SU-DHL-6 (cell line): ENCODE measurements at regions not wholly inside any gene's neighbourhood (a gene's known extent, or its start where the extent isn't known, plus 50 kb on each side); places are given as distances from the start of the nearest gene placed in this dataset.
"Not testable (repeated sequence)": the region's sequence is repeated elsewhere in the genome, so short reads cannot be mapped to it uniquely, and the experiment has no call there.

Experiments used
- H2AFZ ChIP-seq: fragments of 200-600 bp; sonication (generic); 2 replicates; pipeline ENCODE4 v1.6.1; 2014; ENCODE audit warnings: low read depth, mild to moderate bottlenecking, moderate library complexity, mixed read lengths, antibody characterized with exemption, low read length; ENCODE audit not compliant: severe bottlenecking
- H3F3A ChIP-seq: fragments of 200-600 bp; shearing (Covaris generic); 2 replicates; pipeline ENCODE4 v1.6.0; 2016; ENCODE audit warnings: antibody characterized with exemption, mild to moderate bottlenecking; ENCODE audit not compliant: insufficient read depth
- H3K27ac ChIP-seq: fragments of 200-600 bp; sonication (generic); 2 replicates; pipeline ENCODE4 v1.5.1; 2016; ENCODE audit warnings: low read depth, mild to moderate bottlenecking, low read length, moderate library complexity, mixed read lengths
- H3K27me3 ChIP-seq: fragments of 200-600 bp; sonication (generic), shearing (Covaris generic); 2 replicates; pipeline ENCODE4 v1.6.0; 2014; ENCODE audit warnings: mild to moderate bottlenecking, low read length
- H3K36me3 ChIP-seq: fragments of 200-600 bp; sonication (generic); 2 replicates; pipeline ENCODE4 v1.6.1; 2014; ENCODE audit warnings: mild to moderate bottlenecking, low read length, mixed read lengths
- H3K4me2 ChIP-seq: fragments of 300-600, 200-600 bp; shearing (Covaris generic), sonication (generic); 2 replicates; pipeline ENCODE4 v1.6.0; 2014; ENCODE audit warnings: low read length, low read depth, mild to moderate bottlenecking; ENCODE audit not compliant: poor library complexity, severe bottlenecking
- H3K4me3 ChIP-seq: fragments of 200-600 bp; sonication (generic); 2 replicates; pipeline ENCODE4 v1.5.1; 2014; ENCODE audit warnings: antibody characterized with exemption, low read length, mild to moderate bottlenecking, mixed read lengths; ENCODE audit not compliant: insufficient read depth, poor library complexity, severe bottlenecking
- H3K79me2 ChIP-seq: fragments of 200-600 bp; sonication (generic); 2 replicates; pipeline ENCODE4 v1.6.1; 2014; ENCODE audit warnings: mild to moderate bottlenecking, low read length, moderate library complexity; ENCODE audit not compliant: insufficient read depth
- H3K9ac ChIP-seq: fragments of 200-600 bp; sonication (generic); 2 replicates; pipeline ENCODE4 v1.7.0; 2014; ENCODE audit warnings: mild to moderate bottlenecking, low read length
- H3K9me2 ChIP-seq: fragments of 200-600 bp; sonication (generic); replicated peaks from 2 replicates; pipeline ENCODE4 v1.6.1; 2014; ENCODE audit warnings: low read length; ENCODE audit not compliant: insufficient read depth
- H3K9me3 ChIP-seq: fragments of 200-600 bp; sonication (generic); 2 replicates; pipeline ENCODE4 v1.6.1; 2014; ENCODE audit warnings: low read length, mixed read lengths; ENCODE audit not compliant: insufficient read depth
- H4K20me1 ChIP-seq: fragments of 200-600 bp; sonication (generic); 2 replicates; pipeline ENCODE4 v1.6.1; 2014; ENCODE audit warnings: low read depth, mild to moderate bottlenecking, antibody characterized with exemption, low read length, moderate library complexity, mixed read lengths
- EZH2phosphoT487 ChIP-seq: fragments of 200-600 bp; sonication (generic), shearing (Covaris generic); conservative IDR thresholded peaks from 2 replicates; pipeline ENCODE4 v1.6.1; 2018; ENCODE audit warnings: mild to moderate bottlenecking, antibody characterized with exemption, low read length, moderate library complexity, mixed read lengths
- TF ChIP-seq, protein P1 (sequence below): fragments of 200-600 bp; sonication (generic); IDR thresholded peaks from one replicate; pipeline ENCODE4 v1.5.1; 2017; ENCODE audit warnings: antibody characterized with exemption, mild to moderate bottlenecking, low read length, moderate library complexity; ENCODE audit not compliant: insufficient read depth, poor library complexity, severe bottlenecking

DNA sequence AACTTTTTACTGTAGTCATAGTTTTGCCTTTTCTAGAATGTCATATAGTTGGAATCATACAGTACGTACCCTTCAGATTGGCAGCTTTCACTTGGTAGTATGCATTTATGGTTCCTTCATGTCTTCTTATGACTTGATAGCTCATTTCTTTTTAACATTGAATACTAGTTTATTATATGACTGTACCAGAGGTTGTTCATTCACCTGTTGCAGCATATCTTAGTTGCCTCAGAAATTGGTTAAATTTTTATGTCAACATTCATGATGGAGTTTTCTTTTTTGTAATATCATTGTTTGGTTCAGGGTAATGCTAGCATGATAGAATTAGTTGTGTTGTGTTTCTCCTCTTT lies 94.8 kb upstream of the CDK13 start:
- H3K9me2 ChIP-seq, result no peaks in the 10 kb centered on the region
- H4K20me1 ChIP-seq, result no peaks in the 10 kb centered on the region
- TF ChIP-seq EZH2phosphoT487, result no peak
- TF ChIP-seq, protein P1, sequence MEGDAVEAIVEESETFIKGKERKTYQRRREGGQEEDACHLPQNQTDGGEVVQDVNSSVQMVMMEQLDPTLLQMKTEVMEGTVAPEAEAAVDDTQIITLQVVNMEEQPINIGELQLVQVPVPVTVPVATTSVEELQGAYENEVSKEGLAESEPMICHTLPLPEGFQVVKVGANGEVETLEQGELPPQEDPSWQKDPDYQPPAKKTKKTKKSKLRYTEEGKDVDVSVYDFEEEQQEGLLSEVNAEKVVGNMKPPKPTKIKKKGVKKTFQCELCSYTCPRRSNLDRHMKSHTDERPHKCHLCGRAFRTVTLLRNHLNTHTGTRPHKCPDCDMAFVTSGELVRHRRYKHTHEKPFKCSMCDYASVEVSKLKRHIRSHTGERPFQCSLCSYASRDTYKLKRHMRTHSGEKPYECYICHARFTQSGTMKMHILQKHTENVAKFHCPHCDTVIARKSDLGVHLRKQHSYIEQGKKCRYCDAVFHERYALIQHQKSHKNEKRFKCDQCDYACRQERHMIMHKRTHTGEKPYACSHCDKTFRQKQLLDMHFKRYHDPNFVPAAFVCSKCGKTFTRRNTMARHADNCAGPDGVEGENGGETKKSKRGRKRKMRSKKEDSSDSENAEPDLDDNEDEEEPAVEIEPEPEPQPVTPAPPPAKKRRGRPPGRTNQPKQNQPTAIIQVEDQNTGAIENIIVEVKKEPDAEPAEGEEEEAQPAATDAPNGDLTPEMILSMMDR, result no peak
- no peaks in the 10 kb centered on the region for H3K36me3 ChIP-seq
- H3K9me3 ChIP-seq, result no peaks in the 10 kb centered on the region
- no peaks in the 10 kb centered on the region for H3K27me3 ChIP-seq
- no peak overlapping the region for H2AFZ ChIP-seq
- H3K4me2 ChIP-seq, result no peak overlapping the region
- no peak overlapping the region for H3K4me3 ChIP-seq
- H3F3A ChIP-seq, result no peaks in the 10 kb centered on the region
- no peak overlapping the region for H3K27ac ChIP-seq
- H3K79me2 ChIP-seq, result no peaks in the 10 kb centered on the region
- no peak overlapping the region for H3K9ac ChIP-seq

DNA sequence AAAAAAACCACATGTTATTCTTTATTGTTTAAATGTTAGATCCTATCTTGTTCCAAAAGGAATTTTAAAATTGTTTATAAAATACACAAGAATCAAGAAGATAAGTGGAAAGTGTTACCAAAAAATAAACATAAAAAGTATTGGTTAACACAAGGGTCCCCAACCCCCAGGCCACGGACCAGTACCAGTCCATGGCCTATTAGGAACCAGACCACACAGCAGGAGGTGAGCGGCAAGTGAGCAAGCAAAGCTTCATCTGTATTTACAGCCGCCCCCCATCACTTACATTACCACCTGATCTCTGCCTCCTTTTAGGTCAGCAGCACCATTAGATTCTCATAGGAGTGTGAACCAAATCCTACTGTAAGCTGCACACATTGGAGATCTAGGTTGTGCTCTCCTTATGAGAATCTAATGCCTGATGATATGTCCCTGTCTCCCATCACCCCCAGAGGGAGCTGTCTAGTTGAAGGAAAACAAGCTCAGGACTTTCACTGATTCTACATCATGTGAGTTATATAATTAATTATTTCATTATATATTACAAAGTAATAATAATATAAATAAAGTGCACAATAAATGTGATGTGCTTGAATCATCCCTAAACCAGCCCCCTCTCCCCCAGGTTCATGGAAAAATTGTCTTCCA lies 86.3 kb upstream of the CDK13 start:
- not testable (repeated sequence) for H3F3A ChIP-seq, H3K27ac ChIP-seq, H3K27me3 ChIP-seq, H3K9me2 ChIP-seq, H3K4me2 ChIP-seq, H3K4me3 ChIP-seq, H4K20me1 ChIP-seq, H3K9me3 ChIP-seq, H3K9ac ChIP-seq, H3K36me3 ChIP-seq, H2AFZ ChIP-seq, H3K79me2 ChIP-seq

DNA sequence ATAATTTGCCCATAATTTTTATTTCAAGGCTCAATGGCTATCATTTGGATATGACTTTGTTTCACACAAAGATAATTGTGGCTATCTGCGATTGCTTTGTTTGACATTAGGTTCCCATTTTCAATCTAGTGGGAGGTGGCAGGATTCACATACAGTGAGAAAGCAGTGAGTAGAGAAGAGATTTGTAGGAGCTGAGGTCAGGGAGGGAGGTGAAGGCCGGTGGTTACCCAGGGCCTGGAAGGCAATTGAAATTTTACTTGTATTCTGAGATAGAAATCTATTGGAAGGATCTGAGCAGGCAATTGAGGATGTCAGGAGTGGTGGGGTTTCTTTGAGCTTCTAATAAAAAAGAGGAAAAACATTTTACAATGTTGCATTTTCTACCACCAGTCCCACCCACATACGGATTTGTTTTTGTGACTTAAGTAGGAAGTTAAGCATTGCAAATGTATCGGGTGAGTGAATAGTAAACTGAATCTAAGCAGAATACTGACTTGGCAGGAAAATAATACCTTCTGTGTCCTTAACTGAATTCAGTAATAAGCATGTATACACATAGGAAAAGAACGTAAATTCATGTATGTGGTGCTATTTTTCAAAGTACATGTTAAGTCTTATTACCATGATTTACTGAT lies 80.1 kb upstream of the CDK13 start:
- H3K36me3 ChIP-seq, result not testable (repeated sequence)

DNA sequence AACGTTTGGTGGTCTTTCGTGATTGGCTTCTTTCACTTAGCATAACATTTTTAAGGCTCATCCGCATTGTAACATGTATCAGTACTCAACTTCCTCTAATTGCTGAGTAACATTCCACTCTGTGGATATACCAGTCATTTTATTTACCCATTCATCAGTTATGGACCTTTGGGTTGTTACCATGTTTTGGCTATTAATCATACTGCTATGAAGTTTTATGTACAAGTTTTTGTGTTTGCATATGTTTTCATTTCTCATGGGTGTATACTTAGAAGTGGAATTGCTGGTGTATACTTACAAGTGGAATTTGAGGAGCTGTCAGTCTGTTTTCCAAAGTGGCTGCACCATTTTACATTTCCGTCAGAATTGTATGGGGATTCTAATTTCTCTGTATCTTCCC lies 78.4 kb upstream of the CDK13 start:
- H4K20me1 ChIP-seq, H3K27ac ChIP-seq, H3K4me3 ChIP-seq, H3K79me2 ChIP-seq, H2AFZ ChIP-seq, H3K9me2 ChIP-seq, H3K9me3 ChIP-seq, H3K9ac ChIP-seq, H3K36me3 ChIP-seq, H3K4me2 ChIP-seq, H3K27me3 ChIP-seq, H3F3A ChIP-seq: not testable (repeated sequence)

More for the DNA sequence above, 80.1 kb upstream of the CDK13 start:
- H3K9me3 ChIP-seq, H3K27me3 ChIP-seq, H3K4me3 ChIP-seq, H2AFZ ChIP-seq, H4K20me1 ChIP-seq, H3K27ac ChIP-seq, H3K9ac ChIP-seq, H3K4me2 ChIP-seq, H3F3A ChIP-seq, H3K79me2 ChIP-seq, H3K9me2 ChIP-seq: not testable (repeated sequence)

DNA sequence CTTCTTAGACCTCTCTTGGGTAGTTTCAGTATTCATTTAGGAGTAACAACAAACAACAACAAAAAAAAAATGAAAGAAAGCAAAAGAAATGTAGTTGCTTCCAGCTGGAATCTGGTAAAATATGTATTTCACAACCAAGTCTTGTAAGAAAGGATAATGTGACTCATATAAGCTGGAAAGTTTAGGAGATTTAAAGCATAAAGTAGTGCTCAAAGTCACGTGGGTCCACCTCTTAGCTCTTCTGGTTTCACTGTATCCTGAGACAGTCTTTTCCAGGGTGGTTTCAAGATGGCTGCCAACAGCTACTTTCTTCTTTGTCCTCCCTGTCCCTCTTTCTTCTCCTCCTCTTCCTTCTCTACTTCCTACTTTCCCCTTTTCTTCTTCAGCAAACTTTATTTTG lies 69.5 kb upstream of the CDK13 start:
- Histone ChIP-seq H3K79me2 (no peaks in the 10 kb centered on the region), H3K9ac (no peak overlapping the region), H2AFZ (peak overlapping the region; percentile 12), H3K4me3 (no peak overlapping the region), H3K36me3 (no peaks in the 10 kb centered on the region), H3K27me3 (no peaks in the 10 kb centered on the region), H3K9me2 (no peaks in the 10 kb centered on the region), H3K4me2 (no peak overlapping the region), H3K27ac (no peak overlapping the region), H3K9me3 (peaks cover 25% of the 10 kb centered on the region; the same call in 1 of the 2 replicates), H4K20me1 (no peaks in the 10 kb centered on the region), H3F3A (no peaks in the 10 kb centered on the region)
- TF ChIP-seq, protein P1, result no peak
- TF ChIP-seq EZH2phosphoT487, result no peak
